Mesenchymal stem cell (in vitro differentiated cells and primary cell): ENCODE measurements at regions not wholly inside any gene's neighbourhood (a gene's known extent, or its start where the extent isn't known, plus 50 kb on each side); places are given as distances from the start of the nearest gene placed in this dataset.

ENCODE experiments used
- DNase-seq: peaks from one replicate; pipeline ENCODE4 v3.0.0-alpha.2; 2013
- H2AFZ ChIP-seq: one replicate; pipeline ENCODE4 v1.6.1; 2013; ENCODE audit warnings: low read depth, mild to moderate bottlenecking, control low read depth, inconsistent platforms, low read length, moderate library complexity
- H2AK5ac ChIP-seq: 2 replicates; pipeline ENCODE4 v1.6.1; 2013; ENCODE audit warnings: low read length, moderate library complexity, mild to moderate bottlenecking, inconsistent platforms; ENCODE audit not compliant: severe bottlenecking
- H2BK120ac ChIP-seq: one replicate; pipeline ENCODE4 v1.6.1; 2013; ENCODE audit warnings: low read depth, mild to moderate bottlenecking, inconsistent platforms, low read length, moderate library complexity
- H2BK12ac ChIP-seq, 2 experiments: one replicate each; pipeline ENCODE4 v1.6.1; 2013; ENCODE audit warnings: inconsistent platforms in 2 of 2, low read length in 2 of 2, mild to moderate bottlenecking in 2 of 2, moderate library complexity in 2 of 2, control low read depth in 1 of 2
- H2BK15ac ChIP-seq: one replicate; pipeline ENCODE4 v1.6.1; 2013; ENCODE audit warnings: mild to moderate bottlenecking, low read depth, inconsistent platforms; ENCODE audit not compliant: poor library complexity, severe bottlenecking
- H2BK5ac ChIP-seq: 2 replicates; pipeline ENCODE4 v1.6.1; 2013; ENCODE audit warnings: low read depth, mild to moderate bottlenecking, low read length, control low read depth, inconsistent platforms; ENCODE audit not compliant: poor library complexity, severe bottlenecking
- H3K14ac ChIP-seq, 2 experiments: one replicate each; pipeline ENCODE4 v1.6.1; 2013; ENCODE audit warnings: inconsistent platforms in 2 of 2, low read length in 2 of 2, control low read depth in 1 of 2, mild to moderate bottlenecking in 1 of 2, moderate library complexity in 1 of 2
- H3K18ac ChIP-seq, 2 experiments: one replicate each; pipeline ENCODE4 v1.6.1; 2013; ENCODE audit warnings: inconsistent platforms in 2 of 2, low read length in 2 of 2, control low read depth in 1 of 2, low read depth in 1 of 2, mild to moderate bottlenecking in 1 of 2
- H3K23ac ChIP-seq, 2 experiments: one replicate each; pipeline ENCODE4 v1.6.1; 2013; ENCODE audit warnings: inconsistent platforms in 2 of 2, low read length in 2 of 2, mild to moderate bottlenecking in 2 of 2, moderate library complexity in 2 of 2, control low read depth in 1 of 2
- H3K27ac ChIP-seq: 2 replicates; pipeline ENCODE4 v1.5.1; 2013; ENCODE audit warnings: mild to moderate bottlenecking, moderate library complexity, low read length, control low read depth, inconsistent platforms; ENCODE audit not compliant: poor library complexity, severe bottlenecking
- H3K27me3 ChIP-seq, 2 experiments: 2 replicates each; pipeline versions ENCODE4 v1.6.1 to v1.7.0; 2013; ENCODE audit warnings: low read length in 2 of 2, mild to moderate bottlenecking in 2 of 2, moderate library complexity in 2 of 2, control low read depth in 1 of 2, inconsistent platforms in 1 of 2; ENCODE audit not compliant: control insufficient read depth in 1 of 2, insufficient read depth in 1 of 2
- H3K36me3 ChIP-seq, 2 experiments: 2 replicates each; pipeline versions ENCODE4 v1.6.1 to v1.7.0; 2013; ENCODE audit warnings: low read length in 2 of 2, control low read depth in 1 of 2, inconsistent platforms in 1 of 2, low read depth in 1 of 2, mild to moderate bottlenecking in 1 of 2; ENCODE audit not compliant: insufficient read depth in 2 of 2, control insufficient read depth in 1 of 2
- H3K4ac ChIP-seq, 2 experiments: one replicate each; pipeline ENCODE4 v1.6.1; 2013; ENCODE audit warnings: inconsistent platforms in 2 of 2, low read length in 2 of 2, mild to moderate bottlenecking in 2 of 2, moderate library complexity in 2 of 2, control low read depth in 1 of 2, low read depth in 1 of 2
- H3K4me1 ChIP-seq: 2 replicates; pipeline ENCODE4 v1.6.1; 2013; ENCODE audit warnings: low read depth, low read length, control low read depth; ENCODE audit not compliant: control insufficient read depth, insufficient read depth
- H3K4me2 ChIP-seq: 2 replicates; pipeline ENCODE4 v1.6.1; 2013; ENCODE audit warnings: low read length, mild to moderate bottlenecking, inconsistent platforms; ENCODE audit not compliant: poor library complexity, severe bottlenecking
- H3K4me3 ChIP-seq, 2 experiments: 2 replicates each; pipeline versions ENCODE4 v1.5.1 to v1.7.0; 2013; ENCODE audit warnings: low read length in 2 of 2, mild to moderate bottlenecking in 2 of 2, control low read depth in 1 of 2, low read depth in 1 of 2; ENCODE audit not compliant: insufficient read depth in 1 of 2
- H3K79me1 ChIP-seq: replicated peaks from 2 replicates; pipeline ENCODE4 v1.6.1; 2013; ENCODE audit warnings: mild to moderate bottlenecking, control low read depth, low read length, inconsistent platforms; ENCODE audit not compliant: poor library complexity, severe bottlenecking
- H3K9ac ChIP-seq: 2 replicates; pipeline ENCODE4 v1.7.0; 2013; ENCODE audit warnings: mild to moderate bottlenecking, low read length, moderate library complexity
- H3K9me3 ChIP-seq: 2 replicates; pipeline ENCODE4 v1.7.0; 2013; ENCODE audit warnings: mild to moderate bottlenecking, low read length; ENCODE audit not compliant: control insufficient read depth
- H4K8ac ChIP-seq: one replicate; pipeline ENCODE4 v1.6.1; 2013; ENCODE audit warnings: inconsistent platforms, mild to moderate bottlenecking, low read length, moderate library complexity
- H4K91ac ChIP-seq: one replicate; pipeline ENCODE4 v1.6.1; 2013; ENCODE audit warnings: mild to moderate bottlenecking, low read length, inconsistent platforms
- WGBS: methylation state at CpG from one replicate; pipeline ENCODE4 v1.1.7; 2013; ENCODE audit warnings: mixed read lengths; 5-methylcytosine and 5-hydroxymethylcytosine counted together

DNA sequence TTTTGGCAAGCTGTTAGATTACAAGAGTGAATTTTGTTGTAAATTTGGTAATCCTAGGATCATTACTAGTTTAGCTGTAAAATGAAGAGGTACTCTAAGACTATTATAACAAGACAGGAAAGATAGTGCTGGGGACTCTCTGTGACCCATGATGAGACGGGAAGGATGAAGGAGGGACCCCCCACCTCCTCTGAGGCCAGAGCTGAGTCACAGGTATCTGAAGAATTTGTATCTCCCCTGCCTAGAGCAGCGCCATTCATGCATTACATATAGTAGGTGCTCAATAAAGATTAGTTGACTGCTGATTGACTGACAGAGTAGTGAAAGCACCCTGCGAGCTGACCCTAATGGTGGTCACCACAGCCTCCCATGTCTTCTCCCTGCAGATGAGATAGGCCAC lies 202.8 kb downstream of the SNX18 start:
- Histone ChIP-seq H2AK5ac (peak overlapping the region; percentile 90), H3K9me3 (peaks cover 5% of the 10 kb centered on the region), H2AFZ (no peak overlapping the region), H3K9ac (peak overlapping the region; percentile 63), H3K27me3 (no peaks in the 10 kb centered on the region), H3K14ac (no peak overlapping the region), H2BK120ac (no peak overlapping the region), H3K18ac (peak overlapping the region in 1 of 2 experiments; percentile 66), H4K8ac (peak overlapping the region; percentile 40), H3K36me3 (no peaks in the 10 kb centered on the region), H3K4me3 (no peak overlapping the region), H3K27ac (peak overlapping the region; percentile 22), H4K91ac (peak overlapping the region; percentile 45), H3K23ac (no peak overlapping the region), H2BK12ac (peak overlapping the region; percentile 61 to 87), H3K4me2 (no peak overlapping the region), H2BK5ac (no peak overlapping the region), H3K4me1 (peaks cover 14% of the 10 kb centered on the region), H2BK15ac (no peak overlapping the region), H3K4ac (peak overlapping the region in 1 of 2 experiments; percentile 70), H3K79me1 (no peaks in the 10 kb centered on the region)
- WGBS = 76% methylated on average over 3 of the region's 3 CpGs
- DNase-seq = no peak

DNA sequence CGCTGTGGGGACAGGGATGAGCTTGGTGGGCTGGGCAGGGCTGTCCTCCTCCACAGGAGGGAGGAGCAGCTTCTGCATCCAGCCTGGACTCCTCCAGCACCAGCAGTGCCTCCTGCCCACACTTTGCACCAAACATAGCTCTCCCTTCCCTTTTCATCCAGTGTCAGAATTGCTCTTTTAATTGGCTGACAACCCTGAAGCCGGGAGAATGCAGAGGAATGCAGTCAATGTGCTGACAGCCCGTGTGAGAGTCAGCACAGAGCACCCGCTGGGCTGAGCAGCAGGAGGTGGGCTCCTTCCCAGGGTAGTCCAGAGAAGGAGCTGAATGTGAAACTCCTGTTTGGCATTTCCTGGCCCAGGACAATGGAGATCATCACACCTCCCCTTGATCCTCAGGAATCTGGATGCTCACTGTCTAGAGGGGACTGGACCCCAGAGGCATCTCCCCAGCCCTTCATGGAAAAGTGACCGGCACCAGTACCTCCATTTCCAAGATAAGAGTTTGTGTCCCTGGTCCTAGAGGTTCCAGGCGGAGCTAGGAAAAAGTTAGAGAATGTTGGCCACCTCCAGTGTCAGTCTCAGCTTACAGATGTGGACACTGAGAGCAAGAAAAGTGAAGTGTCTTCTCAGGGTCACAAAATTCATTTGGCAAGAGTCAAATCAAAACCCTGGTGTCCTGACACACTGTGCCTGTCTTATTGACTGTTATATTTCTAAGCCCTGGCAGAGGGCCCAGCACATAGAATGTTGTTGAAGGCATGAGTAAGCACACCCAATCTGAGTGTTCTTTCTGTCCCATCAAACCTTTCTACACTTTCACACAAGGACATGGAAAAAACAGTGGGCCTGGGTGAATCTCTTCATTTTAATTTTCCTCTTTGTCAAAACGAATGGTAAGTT lies 202.1 kb downstream of the SNX18 start:
- peak overlapping the region; percentile 81 for H3K27ac ChIP-seq
- H2BK5ac ChIP-seq = peak overlapping the region; percentile 53
- peak; percentile 62 for DNase-seq
- H3K9ac ChIP-seq = peak overlapping the region; percentile 63
- peak overlapping the region in 1 of 2 experiments; percentile 51 for H3K4me3 ChIP-seq
- H3K4me2 ChIP-seq = peak overlapping the region; percentile 38
- H2BK15ac ChIP-seq = peak overlapping the region; percentile 57
- H3K4me1 ChIP-seq = peaks cover 14% of the 10 kb centered on the region
- H2BK120ac ChIP-seq = no peak overlapping the region
- peak overlapping the region; percentile 60 for H2AK5ac ChIP-seq
- peak overlapping the region; percentile 18 to 37 for H3K4ac ChIP-seq
- H4K8ac ChIP-seq = peak overlapping the region; percentile 81
- H3K14ac ChIP-seq = peak overlapping the region in 1 of 2 experiments; percentile 83
- peak overlapping the region; percentile 61 to 72 for H3K18ac ChIP-seq
- no peaks in the 10 kb centered on the region for H3K36me3 ChIP-seq
- H3K9me3 ChIP-seq = peaks cover 5% of the 10 kb centered on the region
- H3K23ac ChIP-seq = no peak overlapping the region
- H2AFZ ChIP-seq = peak overlapping the region; percentile 18
- no peaks in the 10 kb centered on the region for H3K27me3 ChIP-seq
- H3K79me1 ChIP-seq = no peaks in the 10 kb centered on the region
- 32% methylated on average over 6 of the region's 7 CpGs for WGBS
- H4K91ac ChIP-seq = peak overlapping the region; percentile 89
- peak overlapping the region; percentile 18 to 61 for H2BK12ac ChIP-seq

DNA sequence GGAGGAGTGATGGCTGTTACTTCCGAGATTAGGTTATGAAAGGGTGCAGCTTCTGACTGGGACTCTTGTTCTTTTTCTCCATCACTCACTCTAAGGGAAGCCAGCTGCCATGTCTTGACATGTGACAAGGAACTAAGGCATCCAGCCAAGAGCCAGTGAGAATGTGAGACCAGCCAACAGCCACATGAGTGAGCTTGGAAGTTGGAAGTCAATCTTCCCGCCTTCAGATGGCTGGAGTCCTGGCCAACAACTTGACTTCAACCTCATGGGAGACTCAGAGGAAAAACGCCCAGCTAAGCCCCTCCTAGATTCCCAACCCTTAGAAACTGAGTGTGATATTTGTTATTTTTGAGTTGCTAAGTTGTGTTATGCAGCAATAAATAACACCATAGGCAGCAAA lies 201.1 kb downstream of the SNX18 start:
- H3K4me3 ChIP-seq = no peak overlapping the region
- H3K79me1 ChIP-seq = no peaks in the 10 kb centered on the region
- WGBS = 100% methylated on average over 2 of the region's 3 CpGs
- H3K4me1 ChIP-seq = peaks cover 14% of the 10 kb centered on the region
- no peak overlapping the region for H3K4ac ChIP-seq
- no peak overlapping the region for H3K4me2 ChIP-seq
- H4K91ac ChIP-seq = peak overlapping the region; percentile 3
- H2AFZ ChIP-seq = no peak overlapping the region
- no peaks in the 10 kb centered on the region for H3K27me3 ChIP-seq
- H3K23ac ChIP-seq = no peak overlapping the region
- H2AK5ac ChIP-seq = peak overlapping the region; percentile 81
- H3K27ac ChIP-seq = no peak overlapping the region
- peak overlapping the region; percentile 37 for H2BK120ac ChIP-seq
- H4K8ac ChIP-seq = peak overlapping the region; percentile 76
- H3K14ac ChIP-seq = peak overlapping the region in 1 of 2 experiments; percentile 39
- H2BK15ac ChIP-seq = no peak overlapping the region
- H2BK12ac ChIP-seq = peak overlapping the region; percentile 6 to 42
- no peak overlapping the region for H3K9ac ChIP-seq
- H3K18ac ChIP-seq = peak overlapping the region in 1 of 2 experiments; percentile 2
- DNase-seq = peak; percentile 14
- no peak overlapping the region for H2BK5ac ChIP-seq
- H3K36me3 ChIP-seq = no peaks in the 10 kb centered on the region
- peaks cover 5% of the 10 kb centered on the region for H3K9me3 ChIP-seq

DNA sequence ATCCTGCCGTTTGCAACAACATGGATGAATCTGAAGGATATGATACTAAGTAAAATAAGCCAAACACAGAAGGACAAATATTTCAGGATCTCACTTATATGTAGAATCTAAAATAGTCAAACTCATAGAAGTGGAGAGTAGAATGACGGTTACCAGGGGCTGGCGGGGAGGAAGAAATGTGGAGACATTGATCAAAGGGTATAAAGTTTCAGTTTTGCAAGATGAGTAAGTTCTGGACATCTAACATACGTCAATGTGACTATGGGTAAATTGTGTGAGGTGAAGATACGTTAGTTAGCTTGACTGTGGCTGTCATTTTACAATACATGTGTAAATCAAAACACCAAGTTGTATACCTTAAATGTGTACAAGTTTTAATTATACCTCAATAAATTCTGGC lies 200.3 kb downstream of the SNX18 start:
- no peak overlapping the region for H2BK120ac ChIP-seq
- no peak overlapping the region for H3K4ac ChIP-seq
- no peak overlapping the region for H3K23ac ChIP-seq
- H4K91ac ChIP-seq = no peak overlapping the region
- no peak overlapping the region for H2BK12ac ChIP-seq
- peaks cover 5% of the 10 kb centered on the region for H3K9me3 ChIP-seq
- H3K4me2 ChIP-seq = no peak overlapping the region
- no peak overlapping the region for H3K14ac ChIP-seq
- H2BK15ac ChIP-seq = no peak overlapping the region
- no peaks in the 10 kb centered on the region for H3K79me1 ChIP-seq
- H3K18ac ChIP-seq = no peak overlapping the region
- H3K4me1 ChIP-seq = peaks cover 14% of the 10 kb centered on the region
- no peak overlapping the region for H3K4me3 ChIP-seq
- no peak overlapping the region for H3K9ac ChIP-seq
- H2AK5ac ChIP-seq = no peak overlapping the region
- H2AFZ ChIP-seq = no peak overlapping the region
- DNase-seq = no peak
- no peaks in the 10 kb centered on the region for H3K27me3 ChIP-seq
- no peak overlapping the region for H4K8ac ChIP-seq
- no peak overlapping the region for H2BK5ac ChIP-seq
- H3K36me3 ChIP-seq = no peaks in the 10 kb centered on the region
- WGBS = 100% methylated on average over 2 of the region's 5 CpGs
- no peak overlapping the region for H3K27ac ChIP-seq
